Neural cell (in vitro differentiated cells): ENCODE measurements at regions not wholly inside any gene's neighbourhood (a gene's known extent, or its start where the extent isn't known, plus 50 kb on each side); places are given as distances from the start of the nearest gene placed in this dataset.

Experiments
- H2AFZ ChIP-seq: fragments of 200-600, 300-800 bp; sonication (generic), shearing (Covaris generic); 2 replicates; pipeline ENCODE4 v1.6.0; 2014; ENCODE audit warnings: low read depth, mild to moderate bottlenecking, antibody characterized with exemption, low read length, moderate library complexity
- H3F3A ChIP-seq: fragments of 200-600 bp; shearing (Covaris generic); 2 replicates; pipeline ENCODE4 v1.6.1; 2016; ENCODE audit warnings: mild to moderate bottlenecking, moderate library complexity, mixed read lengths, antibody characterized with exemption, low read length; ENCODE audit not compliant: insufficient read depth, poor library complexity, severe bottlenecking
- H3K27ac ChIP-seq: fragments of 200-600, 300-800 bp; sonication (generic), shearing (Covaris generic); 2 replicates; pipeline ENCODE4 v1.5.1; 2014; ENCODE audit warnings: mild to moderate bottlenecking, low read length, moderate library complexity
- H3K27me3 ChIP-seq: fragments of 300-800, 200-600 bp; sonication (generic), shearing (Covaris generic); 2 replicates; pipeline ENCODE4 v1.6.0; 2014; ENCODE audit warnings: mild to moderate bottlenecking, low read depth, low read length, moderate library complexity; ENCODE audit not compliant: insufficient read depth
- H3K36me3 ChIP-seq: fragments of 300-800, 200-600 bp; sonication (generic), shearing (Covaris generic); 2 replicates; pipeline ENCODE4 v1.5.1; 2014; ENCODE audit warnings: mild to moderate bottlenecking, antibody characterized with exemption, low read length, moderate library complexity; ENCODE audit not compliant: insufficient read depth
- H3K4me2 ChIP-seq: fragments of 300-800, 200-600 bp; sonication (generic), shearing (Covaris generic); 2 replicates; pipeline ENCODE4 v1.6.0; 2014; ENCODE audit warnings: mild to moderate bottlenecking, low read length
- H3K4me3 ChIP-seq: fragments of 300-800, 200-600 bp; sonication (generic), shearing (Covaris generic); 2 replicates; pipeline ENCODE4 v1.5.1; 2014; ENCODE audit warnings: mild to moderate bottlenecking, low read length, moderate library complexity
- H3K79me2 ChIP-seq: fragments of 200-600 bp; shearing (Covaris generic); replicated peaks from 2 replicates; pipeline ENCODE4 v1.6.0; 2014; ENCODE audit warnings: mild to moderate bottlenecking, low read length, moderate library complexity; ENCODE audit not compliant: insufficient read depth
- H3K9ac ChIP-seq: fragments of 300-800, 200-600 bp; sonication (generic), shearing (Covaris generic); 2 replicates; pipeline ENCODE4 v1.6.1; 2016; ENCODE audit warnings: mild to moderate bottlenecking, low read length, mixed read lengths
- H3K9me2 ChIP-seq: fragments of 200-600 bp; shearing (Covaris generic); 2 replicates; pipeline ENCODE4 v1.6.1; 2016; ENCODE audit warnings: mild to moderate bottlenecking, low read length, mixed read lengths; ENCODE audit not compliant: insufficient read depth
- H3K9me3 ChIP-seq: fragments of 200-600, 300-800 bp; sonication (generic), shearing (Covaris generic); 2 replicates; pipeline ENCODE4 v1.6.1; 2016; ENCODE audit warnings: mild to moderate bottlenecking, mixed run types, low read length, moderate library complexity, mixed read lengths
- H4K20me1 ChIP-seq: fragments of 200-600 bp; shearing (Covaris generic); 2 replicates; pipeline ENCODE4 v1.6.1; 2016; ENCODE audit warnings: mild to moderate bottlenecking, mixed run types; ENCODE audit not compliant: insufficient read depth
- EP300 ChIP-seq: fragments of 450-650 bp; conservative IDR thresholded peaks from 2 replicates; pipeline ENCODE4 v1.6.1; 2014; ENCODE audit warnings: antibody characterized with exemption, mild to moderate bottlenecking, moderate library complexity; ENCODE audit not compliant: poor library complexity, severe bottlenecking
- EZH2 ChIP-seq: fragments of 200-600, 300-800 bp; shearing (Covaris generic), sonication (generic); IDR thresholded peaks from 2 replicates; pipeline ENCODE4 v1.6.1; 2014; ENCODE audit warnings: antibody characterized with exemption, low read length, borderline replicate concordance, mild to moderate bottlenecking; ENCODE audit not compliant: insufficient read depth, poor library complexity, severe bottlenecking
- MXI1 ChIP-seq: fragments of 450-650 bp; conservative IDR thresholded peaks from 2 replicates; pipeline ENCODE4 v1.6.1; 2014; ENCODE audit warnings: antibody characterized with exemption, mild to moderate bottlenecking; ENCODE audit not compliant: poor library complexity, severe bottlenecking
- POLR2AphosphoS5 ChIP-seq: IDR thresholded peaks from 2 replicates; pipeline ENCODE4 v1.6.1; 2012
- RAD21 ChIP-seq: fragments of 450-650 bp; conservative IDR thresholded peaks from 2 replicates; pipeline ENCODE4 v1.6.1; 2014; ENCODE audit warnings: antibody characterized with exemption, mild to moderate bottlenecking, moderate library complexity
- SMC3 ChIP-seq: fragments of 450-650 bp; conservative IDR thresholded peaks from 2 replicates; pipeline ENCODE4 v1.6.1; 2014; ENCODE audit warnings: antibody characterized with exemption, mild to moderate bottlenecking, moderate library complexity; ENCODE audit not compliant: poor library complexity
- TAF1 ChIP-seq: IDR thresholded peaks from 2 replicates; pipeline ENCODE4 v1.6.1; 2012; ENCODE audit warnings: low read depth
- TF ChIP-seq, protein P1 (sequence below): fragments of 450-650 bp; IDR thresholded peaks from 2 replicates; pipeline ENCODE4 v1.5.1; 2014; ENCODE audit warnings: antibody characterized with exemption, mild to moderate bottlenecking, moderate library complexity; ENCODE audit not compliant: poor library complexity, severe bottlenecking
- TF ChIP-seq, protein P2 (sequence below): IDR thresholded peaks from 2 replicates; pipeline ENCODE4 v1.6.1; 2012; ENCODE audit warnings: borderline replicate concordance

DNA sequence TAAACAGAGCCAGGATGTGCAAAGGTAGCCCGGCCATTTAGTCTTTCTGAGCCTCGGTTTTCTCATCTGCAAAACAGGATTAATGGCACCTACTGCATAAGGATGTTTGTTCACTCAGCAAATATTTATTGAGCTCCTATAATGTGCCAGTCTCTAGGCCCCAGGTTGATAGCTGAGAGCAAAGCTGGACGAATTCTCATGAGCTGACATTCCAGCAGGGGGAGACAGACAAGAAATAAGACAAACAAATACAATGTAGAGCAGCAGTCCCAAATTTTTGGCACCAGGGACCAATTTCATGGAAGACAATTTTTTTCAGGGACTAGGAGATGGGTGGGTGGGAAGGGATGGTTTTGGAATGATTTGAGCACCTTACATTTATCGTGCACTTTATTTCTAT lies 74.3 kb upstream of the PAX7 start:
- no peak overlapping the region for H3K27ac ChIP-seq
- H3K36me3 ChIP-seq: no peaks in the 10 kb centered on the region
- H3K9me3 ChIP-seq: no peaks in the 10 kb centered on the region
- no peaks in the 10 kb centered on the region for H3K27me3 ChIP-seq
- no peaks in the 10 kb centered on the region for H3K79me2 ChIP-seq
- no peaks in the 10 kb centered on the region for H4K20me1 ChIP-seq
- no peak overlapping the region for H2AFZ ChIP-seq
- TF ChIP-seq POLR2AphosphoS5 (no peak), EP300 (no peak), EZH2 (no peak), SMC3 (no peak), RAD21 (no peak), MXI1 (no peak), TAF1 (no peak)
- TF ChIP-seq, protein P1, sequence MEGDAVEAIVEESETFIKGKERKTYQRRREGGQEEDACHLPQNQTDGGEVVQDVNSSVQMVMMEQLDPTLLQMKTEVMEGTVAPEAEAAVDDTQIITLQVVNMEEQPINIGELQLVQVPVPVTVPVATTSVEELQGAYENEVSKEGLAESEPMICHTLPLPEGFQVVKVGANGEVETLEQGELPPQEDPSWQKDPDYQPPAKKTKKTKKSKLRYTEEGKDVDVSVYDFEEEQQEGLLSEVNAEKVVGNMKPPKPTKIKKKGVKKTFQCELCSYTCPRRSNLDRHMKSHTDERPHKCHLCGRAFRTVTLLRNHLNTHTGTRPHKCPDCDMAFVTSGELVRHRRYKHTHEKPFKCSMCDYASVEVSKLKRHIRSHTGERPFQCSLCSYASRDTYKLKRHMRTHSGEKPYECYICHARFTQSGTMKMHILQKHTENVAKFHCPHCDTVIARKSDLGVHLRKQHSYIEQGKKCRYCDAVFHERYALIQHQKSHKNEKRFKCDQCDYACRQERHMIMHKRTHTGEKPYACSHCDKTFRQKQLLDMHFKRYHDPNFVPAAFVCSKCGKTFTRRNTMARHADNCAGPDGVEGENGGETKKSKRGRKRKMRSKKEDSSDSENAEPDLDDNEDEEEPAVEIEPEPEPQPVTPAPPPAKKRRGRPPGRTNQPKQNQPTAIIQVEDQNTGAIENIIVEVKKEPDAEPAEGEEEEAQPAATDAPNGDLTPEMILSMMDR: no peak
- TF ChIP-seq, protein P2, sequence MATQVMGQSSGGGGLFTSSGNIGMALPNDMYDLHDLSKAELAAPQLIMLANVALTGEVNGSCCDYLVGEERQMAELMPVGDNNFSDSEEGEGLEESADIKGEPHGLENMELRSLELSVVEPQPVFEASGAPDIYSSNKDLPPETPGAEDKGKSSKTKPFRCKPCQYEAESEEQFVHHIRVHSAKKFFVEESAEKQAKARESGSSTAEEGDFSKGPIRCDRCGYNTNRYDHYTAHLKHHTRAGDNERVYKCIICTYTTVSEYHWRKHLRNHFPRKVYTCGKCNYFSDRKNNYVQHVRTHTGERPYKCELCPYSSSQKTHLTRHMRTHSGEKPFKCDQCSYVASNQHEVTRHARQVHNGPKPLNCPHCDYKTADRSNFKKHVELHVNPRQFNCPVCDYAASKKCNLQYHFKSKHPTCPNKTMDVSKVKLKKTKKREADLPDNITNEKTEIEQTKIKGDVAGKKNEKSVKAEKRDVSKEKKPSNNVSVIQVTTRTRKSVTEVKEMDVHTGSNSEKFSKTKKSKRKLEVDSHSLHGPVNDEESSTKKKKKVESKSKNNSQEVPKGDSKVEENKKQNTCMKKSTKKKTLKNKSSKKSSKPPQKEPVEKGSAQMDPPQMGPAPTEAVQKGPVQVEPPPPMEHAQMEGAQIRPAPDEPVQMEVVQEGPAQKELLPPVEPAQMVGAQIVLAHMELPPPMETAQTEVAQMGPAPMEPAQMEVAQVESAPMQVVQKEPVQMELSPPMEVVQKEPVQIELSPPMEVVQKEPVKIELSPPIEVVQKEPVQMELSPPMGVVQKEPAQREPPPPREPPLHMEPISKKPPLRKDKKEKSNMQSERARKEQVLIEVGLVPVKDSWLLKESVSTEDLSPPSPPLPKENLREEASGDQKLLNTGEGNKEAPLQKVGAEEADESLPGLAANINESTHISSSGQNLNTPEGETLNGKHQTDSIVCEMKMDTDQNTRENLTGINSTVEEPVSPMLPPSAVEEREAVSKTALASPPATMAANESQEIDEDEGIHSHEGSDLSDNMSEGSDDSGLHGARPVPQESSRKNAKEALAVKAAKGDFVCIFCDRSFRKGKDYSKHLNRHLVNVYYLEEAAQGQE: no peak
- H3K4me2 ChIP-seq: no peak overlapping the region
- no peak overlapping the region for H3K9ac ChIP-seq
- no peaks in the 10 kb centered on the region for H3K9me2 ChIP-seq
- peaks cover 4% of the 10 kb centered on the region for H3F3A ChIP-seq
- H3K4me3 ChIP-seq: no peak overlapping the region

DNA sequence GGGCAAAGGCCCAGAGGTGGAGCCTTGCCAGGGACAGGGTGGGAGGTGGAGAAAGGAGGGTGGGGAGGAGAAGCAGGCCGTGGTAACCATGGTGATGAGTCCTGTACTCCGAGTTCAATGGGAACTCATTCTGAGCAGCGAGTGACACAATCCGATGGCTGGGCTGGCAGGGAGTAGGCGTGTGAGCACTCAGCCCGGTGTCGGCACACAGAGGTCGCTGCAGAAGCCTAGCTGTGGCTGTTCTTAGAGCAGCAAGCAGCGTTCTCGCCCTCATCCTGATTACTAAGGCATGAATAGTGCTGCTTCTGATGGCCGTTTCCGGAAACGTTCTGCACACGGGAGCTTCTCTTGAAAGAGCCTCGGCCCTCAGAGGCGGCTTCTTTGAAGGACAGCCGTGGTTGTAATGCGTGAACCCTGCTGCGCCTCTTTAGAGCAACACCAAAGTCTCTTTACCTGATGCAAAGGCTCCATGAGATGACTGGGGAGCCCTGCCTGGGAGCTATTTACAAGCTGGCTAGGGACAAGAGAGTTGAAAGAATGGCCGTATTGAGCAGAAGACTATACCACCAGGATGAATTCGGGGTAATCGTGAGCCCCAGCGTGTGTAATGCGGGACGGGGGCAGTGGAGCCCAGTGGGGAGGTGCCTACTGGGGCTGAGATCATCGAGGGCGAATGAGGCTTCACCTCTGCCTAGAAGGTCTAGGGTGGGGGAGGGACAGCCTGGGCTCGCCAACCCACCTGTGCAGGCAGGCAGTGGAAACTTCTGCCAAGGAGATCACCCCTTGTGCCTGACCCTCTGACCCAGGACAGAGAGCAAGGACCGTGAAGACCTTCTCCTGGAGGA lies 72.8 kb upstream of the PAX7 start:
- peak overlapping the region; percentile 61 for H3K4me3 ChIP-seq
- TF ChIP-seq POLR2AphosphoS5: peak; percentile 73
- TF ChIP-seq TAF1: no peak
- TF ChIP-seq MXI1: no peak
- TF ChIP-seq, protein P2: peak; percentile 81
- TF ChIP-seq EZH2: no peak
- peak; percentile 61 for TF ChIP-seq RAD21
- TF ChIP-seq SMC3: peak; percentile 54
- TF ChIP-seq, protein P1: peak; percentile 60
- TF ChIP-seq EP300: peak; percentile 25
- H3F3A ChIP-seq: peaks cover 4% of the 10 kb centered on the region
- H2AFZ ChIP-seq: peak overlapping the region; percentile 62
- H3K9me3 ChIP-seq: no peaks in the 10 kb centered on the region
- H3K27ac ChIP-seq: peak overlapping the region; percentile 75
- H3K27me3 ChIP-seq: no peaks in the 10 kb centered on the region
- H3K36me3 ChIP-seq: no peaks in the 10 kb centered on the region
- H3K9ac ChIP-seq: peak overlapping the region; percentile 66
- H4K20me1 ChIP-seq: no peaks in the 10 kb centered on the region
- peak overlapping the region; percentile 8 for H3K4me2 ChIP-seq
- no peaks in the 10 kb centered on the region for H3K9me2 ChIP-seq
- H3K79me2 ChIP-seq: no peaks in the 10 kb centered on the region
